Glomerular visceral epithelial cell (primary cell): ENCODE measurements at regions not wholly inside any gene's neighbourhood (a gene's known extent, or its start where the extent isn't known, plus 50 kb on each side); places are given as distances from the start of the nearest gene placed in this dataset.
A peak's percentile ranks its signal among the peaks of the same experiment; 100 is the strongest.

Experiments used
- DNase-seq: peaks from one replicate; pipeline ENCODE4 v3.0.0-alpha.2; 2016; ENCODE audit errors: extremely low spot score

DNA sequence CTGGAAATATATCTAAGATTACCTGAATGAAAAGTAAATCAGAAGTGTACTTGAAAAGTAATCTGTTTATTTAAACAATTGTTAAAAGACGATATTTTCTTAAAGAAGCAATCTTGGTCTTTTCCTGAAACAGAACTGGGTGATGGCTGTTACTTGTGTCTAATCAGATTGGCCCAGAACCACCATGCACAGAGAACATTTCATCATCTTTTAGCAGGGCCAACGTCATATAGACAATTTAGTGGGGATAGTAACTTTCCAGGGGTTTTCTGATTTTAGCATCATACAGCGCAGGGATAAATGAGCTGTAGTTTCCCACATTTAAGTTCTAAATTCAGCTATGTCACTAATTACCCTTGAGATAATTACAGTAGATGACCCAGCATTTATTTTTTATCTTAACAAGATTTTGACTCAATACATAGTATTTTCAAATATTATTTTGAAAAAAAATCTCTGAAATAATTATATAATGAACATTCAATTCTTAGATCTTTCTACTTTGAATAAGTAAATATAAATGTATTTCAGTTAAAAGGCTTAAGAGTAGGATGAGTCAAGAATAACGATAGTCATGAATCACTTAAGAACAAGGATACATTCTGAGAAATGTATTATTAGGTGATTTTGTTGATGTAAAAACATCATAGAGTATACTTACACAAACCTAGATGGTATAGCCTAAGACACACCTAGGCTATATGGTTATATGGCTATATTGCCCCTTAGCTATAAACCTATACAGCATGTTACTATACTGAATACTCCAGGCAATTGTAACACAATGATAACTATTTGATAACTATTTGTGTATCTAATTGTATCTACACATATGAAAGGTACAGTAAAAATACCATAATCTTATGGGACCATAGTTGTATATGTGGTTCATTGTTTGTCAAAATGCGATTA is 103.8 kb upstream of the MME start:
- no peak for DNase-seq

GRCh38 chr3:154973851-154974250 is 106.3 kb upstream of the MME start:
- no peak for DNase-seq

DNA sequence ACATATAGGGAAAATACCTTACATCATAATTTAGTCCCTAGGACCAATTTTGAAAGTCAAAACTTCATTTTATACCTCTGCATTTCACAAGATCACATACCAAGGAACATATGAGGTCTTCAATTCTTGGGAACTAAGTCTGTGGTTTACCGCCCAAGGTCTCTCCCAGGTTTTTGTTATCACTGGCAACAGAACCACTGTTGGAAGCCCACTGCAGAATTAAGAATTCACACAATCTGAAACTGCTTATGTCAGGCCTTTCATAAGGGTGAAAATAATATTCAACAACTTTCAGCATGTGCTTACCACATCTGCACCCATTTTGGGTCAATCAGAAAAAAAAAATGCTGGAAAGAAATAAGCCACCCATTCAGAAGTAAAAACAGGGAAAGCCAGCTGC is 107.2 kb upstream of the MME start:
- no peak for DNase-seq

DNA sequence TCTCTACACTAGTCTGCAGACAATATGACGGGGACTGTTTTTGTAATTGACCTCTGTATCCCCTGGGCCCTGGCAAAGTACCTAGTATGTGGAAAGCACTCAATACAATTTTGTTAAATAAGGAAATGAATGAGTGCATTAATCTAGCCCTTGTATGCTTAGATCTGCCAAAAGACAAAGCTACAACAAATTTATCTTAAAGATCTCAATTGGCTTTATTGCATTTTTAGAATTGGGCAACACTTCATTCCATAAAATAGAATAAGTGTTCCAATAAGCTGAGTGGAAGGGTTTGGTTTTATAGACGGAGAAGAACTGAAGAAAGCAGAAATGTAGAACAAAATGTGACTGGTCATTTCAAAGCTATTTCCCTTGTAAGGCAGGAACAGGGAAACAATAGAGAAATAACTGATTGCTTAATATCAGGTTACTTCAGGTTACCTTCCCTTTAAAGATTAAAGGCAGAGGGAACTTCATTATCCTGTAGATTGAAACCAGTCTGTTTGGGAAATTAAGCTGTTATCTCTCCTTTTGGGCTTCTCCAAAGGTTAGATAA is 108.3 kb upstream of the MME start:
- no peak for DNase-seq

DNA sequence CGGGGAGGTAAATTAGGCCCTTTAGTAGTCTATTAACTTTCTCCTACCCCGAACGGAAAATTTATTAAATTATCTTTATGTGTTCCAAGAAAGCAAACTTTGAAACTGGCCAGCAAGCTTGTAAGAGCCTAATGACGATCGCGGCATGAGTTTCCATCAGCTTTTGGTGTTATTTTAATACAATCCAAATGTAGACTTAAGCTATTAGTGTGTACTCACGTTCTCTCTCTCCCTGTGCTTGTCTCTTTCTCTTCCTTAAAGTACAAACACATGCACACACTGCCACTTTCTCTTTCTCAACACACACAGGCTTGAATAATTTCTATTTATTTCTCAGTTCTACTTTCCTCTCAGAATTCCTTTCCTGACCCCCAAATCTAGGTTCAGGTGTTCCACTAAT is 108.8 kb upstream of the MME start:
- no peak for DNase-seq

DNA sequence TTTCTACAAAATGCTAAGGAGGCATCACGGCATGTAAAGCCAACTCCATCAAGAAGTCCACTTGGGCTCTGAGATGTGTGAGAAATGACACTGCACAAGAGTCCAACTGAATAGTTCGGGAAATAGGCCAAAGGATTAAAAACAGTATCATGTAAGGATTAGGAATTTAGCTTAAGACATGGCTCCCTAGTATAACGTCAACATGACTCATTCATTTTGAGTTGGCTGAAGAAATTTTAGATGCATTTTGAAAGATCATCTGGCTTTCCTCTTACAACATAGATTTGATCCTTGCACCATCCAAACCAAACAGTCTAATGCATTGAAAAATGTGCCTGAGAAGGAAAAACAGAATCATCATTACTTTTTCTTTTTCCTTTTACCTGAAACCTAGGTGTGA is 109.3 kb upstream of the MME start:
- no peak for DNase-seq

DNA sequence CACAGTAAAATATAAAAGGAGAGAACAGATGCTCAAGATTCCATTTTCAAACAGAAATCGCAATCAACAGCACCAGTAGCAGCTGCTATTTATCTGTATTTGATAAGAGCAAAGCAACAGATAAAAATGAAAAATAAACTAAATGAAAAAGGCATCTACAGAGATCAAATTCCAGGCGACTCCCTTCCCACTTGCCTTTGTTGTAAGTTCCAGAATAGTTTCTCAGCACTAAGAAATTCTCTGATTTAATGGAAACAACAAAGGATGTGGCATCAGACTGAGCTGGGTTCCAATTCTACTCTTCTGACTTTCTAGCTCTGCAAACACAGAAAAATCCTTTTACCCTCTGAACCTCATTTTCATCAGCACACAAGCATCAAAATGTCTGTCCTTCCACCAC is 110.8 kb upstream of the MME start:
- DNase-seq, result no peak

DNA sequence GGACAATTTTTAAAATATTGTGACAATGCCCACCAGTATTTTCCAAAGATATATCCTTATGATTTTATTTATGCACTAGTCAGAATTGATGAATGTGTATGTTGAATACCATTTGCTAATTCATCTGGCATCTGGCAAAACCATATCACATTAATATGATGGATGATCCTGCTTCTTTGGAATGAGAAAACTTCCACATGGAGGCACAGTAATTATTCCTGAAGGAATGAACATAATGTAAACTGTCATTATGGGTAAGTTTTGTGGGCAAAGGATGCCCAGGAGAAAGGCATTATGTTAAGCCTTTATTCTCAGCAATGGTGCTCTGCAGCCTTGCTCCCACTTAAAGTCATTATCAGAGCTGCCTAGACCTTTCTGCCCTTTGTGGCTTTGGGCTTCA is 113.0 kb upstream of the MME start:
- DNase-seq, result peak; percentile 7

DNA sequence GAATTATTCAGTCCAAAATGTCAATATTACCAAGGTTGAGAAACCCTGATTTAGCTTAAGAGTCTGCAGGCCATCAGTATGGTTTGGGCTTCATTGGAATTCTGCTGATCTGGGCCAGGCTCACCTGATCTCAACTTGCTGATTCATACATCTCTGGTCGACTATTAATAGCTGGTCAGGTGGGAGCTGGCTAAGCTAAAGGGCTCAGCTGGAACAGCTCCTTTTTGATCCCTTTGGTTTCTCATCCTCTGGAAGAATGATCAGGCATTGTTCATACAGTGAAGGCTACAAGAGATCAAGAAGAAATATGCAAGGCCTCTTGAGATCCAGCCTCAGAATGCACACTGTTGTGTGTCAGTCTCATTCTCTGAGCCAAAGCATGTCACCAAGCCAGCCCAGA is 123.3 kb upstream of the MME start:
- DNase-seq, result no peak

DNA sequence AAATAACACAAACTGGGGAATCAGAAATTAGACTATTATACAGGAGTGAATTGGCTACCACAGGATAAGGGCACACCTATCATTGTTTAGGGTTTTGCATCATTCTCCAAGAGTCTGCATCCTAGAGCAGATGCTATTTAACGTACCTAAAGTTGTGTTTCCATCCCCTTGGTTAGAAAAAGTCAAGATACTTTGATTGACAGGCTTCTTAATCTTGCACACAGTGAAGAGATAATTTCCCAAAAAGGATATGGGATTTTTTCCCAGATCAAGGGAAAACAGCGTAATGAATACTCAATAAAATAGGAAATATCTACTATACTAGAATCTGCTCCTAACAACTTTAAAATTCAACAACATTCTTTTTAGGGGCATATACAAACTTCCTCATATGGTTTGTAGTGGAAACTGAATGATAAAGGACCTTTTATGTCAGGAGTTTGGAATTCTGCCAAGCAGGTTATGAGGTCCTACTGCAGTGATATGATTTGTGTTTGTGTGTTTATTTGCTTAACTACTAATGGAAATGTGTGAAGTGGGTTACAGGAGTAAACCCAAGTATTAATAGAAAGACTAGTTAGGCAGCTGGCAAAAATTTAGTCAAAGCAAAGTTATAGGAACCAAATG is 124.1 kb upstream of the MME start:
- no peak for DNase-seq

DNA sequence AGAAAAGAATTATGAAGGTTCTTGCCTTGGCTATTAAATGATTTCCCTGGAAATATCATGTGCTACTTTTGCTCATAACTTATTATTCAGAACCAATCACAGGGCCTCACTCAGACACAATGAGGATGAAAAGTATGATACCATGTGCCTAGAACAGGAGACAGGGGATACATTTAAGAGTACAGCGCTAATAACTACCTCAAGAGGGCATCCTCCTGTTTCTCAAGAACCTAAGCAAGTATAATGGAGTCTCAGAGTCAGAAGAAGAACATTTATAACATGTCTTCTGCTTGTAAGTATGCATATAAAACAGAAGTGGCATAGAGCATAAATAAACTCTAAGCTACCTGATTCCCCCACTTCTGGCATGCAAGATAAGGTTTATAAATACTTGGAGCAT is 125.4 kb upstream of the MME start:
- peak; percentile 21 for DNase-seq

- DNase-seq, result no peak
These were observed 126.6 kb upstream of the MME start for GRCh38 chr3:154953538-154953937.

- no peak for DNase-seq
These were observed 127.6 kb upstream of the MME start for GRCh38 chr3:154952553-154952952.

GRCh38 chr3:154943981-154944380 is 136.1 kb upstream of the MME start:
- no peak for DNase-seq

DNA sequence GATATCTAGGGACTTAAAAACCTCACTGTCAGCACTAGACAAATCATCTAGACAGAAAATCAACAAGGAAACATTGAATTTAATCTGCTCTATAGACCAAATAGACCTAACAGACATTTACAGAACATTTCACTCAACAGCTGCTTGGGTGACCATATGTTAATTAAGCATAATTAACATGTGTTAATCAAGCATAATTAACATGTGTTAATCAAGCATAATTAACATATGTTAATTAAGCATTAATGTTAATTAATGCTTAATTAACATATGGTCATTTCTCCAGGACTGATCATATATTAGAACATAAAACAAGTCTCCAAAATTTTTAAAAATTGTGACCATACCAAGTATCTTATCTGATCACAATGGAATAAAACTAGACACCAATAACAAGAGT is 137.3 kb upstream of the MME start:
- DNase-seq, result no peak

DNA sequence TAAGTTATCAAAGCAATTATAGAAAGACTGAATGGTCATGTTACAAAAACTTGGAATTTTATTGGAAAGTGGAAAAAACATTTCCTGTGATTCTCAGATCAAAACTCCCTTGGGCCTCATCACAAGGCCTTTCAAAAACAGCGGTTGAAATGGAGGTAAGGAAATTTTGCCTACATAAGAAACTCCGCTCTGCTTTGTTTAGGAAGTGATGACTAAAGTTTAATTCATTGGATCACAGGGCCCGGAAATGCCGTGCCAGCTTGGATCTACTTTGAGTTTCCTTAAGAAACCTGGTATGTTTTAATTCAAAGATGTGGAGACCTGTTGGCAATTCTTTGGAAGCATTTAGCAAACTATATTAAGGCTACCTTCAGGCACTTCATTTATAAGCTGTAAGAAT is 143.9 kb upstream of the MME start:
- no peak for DNase-seq

GRCh38 chr3:154933581-154933980 is 146.5 kb upstream of the MME start:
- no peak for DNase-seq

DNA sequence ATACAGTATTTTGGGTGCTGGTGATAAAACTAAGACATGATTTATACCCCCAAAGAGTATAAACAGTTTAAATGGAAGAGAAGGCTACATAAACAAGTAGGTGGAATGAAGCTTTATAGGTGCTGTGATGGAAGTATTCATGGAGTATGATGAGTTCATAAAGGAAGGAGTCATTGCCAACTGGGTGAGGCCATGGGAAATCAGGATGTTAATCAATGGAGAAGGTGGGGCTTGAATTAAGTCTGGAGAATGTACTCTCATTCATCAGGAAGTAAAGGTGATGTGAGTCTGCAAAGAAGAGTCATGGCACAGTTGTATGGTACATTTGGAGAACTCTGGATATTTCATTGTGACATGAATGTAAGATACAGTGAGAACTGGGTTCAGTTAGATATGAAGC is 147.5 kb upstream of the MME start:
- DNase-seq, result no peak

GRCh38 chr3:154931484-154931883 is 148.6 kb upstream of the MME start:
- no peak for DNase-seq

DNA sequence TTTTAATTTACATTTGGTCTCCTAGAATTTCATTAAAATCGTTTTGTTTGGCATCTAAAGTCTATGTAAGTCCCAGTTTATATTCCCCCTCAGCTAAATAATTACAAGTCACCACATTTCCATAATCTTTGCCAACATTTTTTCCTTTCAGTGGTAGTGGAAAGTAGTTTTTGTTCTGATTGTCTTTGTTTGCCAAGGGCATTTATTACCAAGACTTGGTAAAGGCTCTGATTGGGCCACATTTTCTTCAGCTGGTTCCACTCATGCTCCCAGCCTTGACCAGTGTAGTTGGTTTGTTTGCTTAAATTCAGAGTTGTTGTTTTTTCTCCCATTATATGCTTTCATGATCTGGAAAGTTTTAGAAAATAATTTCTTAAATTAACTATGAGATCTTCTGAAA is 153.4 kb upstream of the MME start:
- DNase-seq, result no peak

- DNase-seq, result no peak
These were observed 158.8 kb upstream of the MME start for GRCh38 chr3:154921351-154921750.

GRCh38 chr3:154919226-154919625 is 160.9 kb upstream of the MME start:
- DNase-seq, result no peak

GRCh38 chr3:154904328-154904727 is 175.8 kb upstream of the MME start:
- peak; percentile 13 for DNase-seq
